Right lobe of liver (tissue), 6 donors: ENCODE measurements at regions not wholly inside any gene's neighbourhood (a gene's known extent, or its start where the extent isn't known, plus 50 kb on each side); places are given as distances from the start of the nearest gene placed in this dataset.

Experiments used
- ATAC-seq, 4 donors: fragments of 200-7000 bp; cut with Tn5 transposase; one replicate each; pipeline ENCODE4 v1.9.1; 2020; ENCODE audit warnings: mild to moderate bottlenecking in 4 of 4, moderate library complexity in 4 of 4
- DNase-seq, 3 donors: peaks; one replicate each; pipeline ENCODE4 v3.0.0-alpha.2; 2020
- H3K27ac ChIP-seq, 3 donors: fragments of 200-600 bp; one replicate each; pipeline ENCODE4 v1.8.0; 2022
- H3K27me3 ChIP-seq, 2 donors: fragments of 200-600 bp; one replicate each; pipeline ENCODE4 v1.8.0; 2022
- H3K36me3 ChIP-seq, 4 donors: fragments of 200-600 bp; sonication (generic) in 1 of 4; one replicate each; pipeline versions ENCODE4 v1.5.1 to v1.8.0; 2017 to 2022; ENCODE audit warnings: control low read depth in 1 of 4
- H3K4me1 ChIP-seq, 4 donors: fragments of 200-600 bp; sonication (generic) in 1 of 4; one replicate each; pipeline versions ENCODE4 v1.5.1 to v1.8.0; 2017 to 2022; ENCODE audit warnings: control low read depth in 1 of 4
- H3K4me3 ChIP-seq, 3 donors: fragments of 200-600 bp; one replicate each; pipeline ENCODE4 v1.8.0; 2022
- H3K9me3 ChIP-seq, 4 donors: fragments of 200-600 bp; sonication (generic) in 1 of 4; one replicate each; pipeline versions ENCODE4 v1.5.1 to v1.8.0; 2017 to 2022; ENCODE audit warnings: control low read depth in 1 of 4
- POLR2A ChIP-seq: fragments of 450-650 bp; IDR thresholded peaks from one replicate; pipeline ENCODE4 v1.6.1; 2017; ENCODE audit warnings: antibody characterized with exemption, mild to moderate bottlenecking
- WGBS: methylation state at CpG from one replicate; pipeline ENCODE4 v1.1.6; 2018; ENCODE audit warnings: low coverage, low lambda C conversion rate; ENCODE audit not compliant: insufficient coverage; ENCODE audit errors: missing lambda C conversion rate; 5-methylcytosine and 5-hydroxymethylcytosine counted together
- intact Hi-C, 2 donors: fragments of 100-400 bp; cut with DNase I; formaldehyde crosslinking; loops; one replicate each; pipeline versions ENCODE4 v1.11.2 to v1.14.1; 2022
- TF ChIP-seq, protein P1 (sequence below), 4 donors: fragments of 200-600 bp in 3 of 4; fragments of 450-650 bp in 1 of 4; IDR thresholded peaks; one replicate each; pipeline versions ENCODE4 v1.5.1 to v1.8.0; 2016 to 2022; ENCODE audit warnings: antibody characterized with exemption in 4 of 4, mild to moderate bottlenecking in 2 of 4
- donor health status: DM: no; HTN: yes; CAD: no.
- donor health status: DM: no; HTN: no; CAD: no.
- donor health status: DM: no; HTN: no; CAD: no.
- donor health status: DM: no; HTN: yes; CAD: no.
- donor health status: DM: no; HTN: yes; CAD: no.

DNA sequence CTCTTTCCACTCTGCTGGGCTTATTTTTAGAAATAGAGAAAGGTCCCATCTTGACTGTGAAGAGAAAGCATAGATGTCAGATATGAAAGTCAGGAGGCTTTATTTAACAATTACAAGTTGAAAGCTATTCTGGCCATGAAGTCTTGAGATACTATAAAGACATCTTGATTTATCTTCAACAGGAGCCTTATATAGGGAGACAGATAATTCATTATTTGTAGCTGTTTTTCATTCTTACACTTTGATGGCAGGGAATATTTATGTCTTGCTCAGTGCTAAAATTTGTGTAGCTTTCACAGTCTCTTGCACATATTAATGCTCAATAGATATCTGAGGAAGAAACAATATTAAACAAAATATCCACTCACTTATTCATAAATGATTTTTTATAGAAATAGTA is 248.8 kb downstream of the C3orf38 start:
- intact Hi-C loops = no loop called here
- no peak for ATAC-seq
- TF ChIP-seq, protein P1, sequence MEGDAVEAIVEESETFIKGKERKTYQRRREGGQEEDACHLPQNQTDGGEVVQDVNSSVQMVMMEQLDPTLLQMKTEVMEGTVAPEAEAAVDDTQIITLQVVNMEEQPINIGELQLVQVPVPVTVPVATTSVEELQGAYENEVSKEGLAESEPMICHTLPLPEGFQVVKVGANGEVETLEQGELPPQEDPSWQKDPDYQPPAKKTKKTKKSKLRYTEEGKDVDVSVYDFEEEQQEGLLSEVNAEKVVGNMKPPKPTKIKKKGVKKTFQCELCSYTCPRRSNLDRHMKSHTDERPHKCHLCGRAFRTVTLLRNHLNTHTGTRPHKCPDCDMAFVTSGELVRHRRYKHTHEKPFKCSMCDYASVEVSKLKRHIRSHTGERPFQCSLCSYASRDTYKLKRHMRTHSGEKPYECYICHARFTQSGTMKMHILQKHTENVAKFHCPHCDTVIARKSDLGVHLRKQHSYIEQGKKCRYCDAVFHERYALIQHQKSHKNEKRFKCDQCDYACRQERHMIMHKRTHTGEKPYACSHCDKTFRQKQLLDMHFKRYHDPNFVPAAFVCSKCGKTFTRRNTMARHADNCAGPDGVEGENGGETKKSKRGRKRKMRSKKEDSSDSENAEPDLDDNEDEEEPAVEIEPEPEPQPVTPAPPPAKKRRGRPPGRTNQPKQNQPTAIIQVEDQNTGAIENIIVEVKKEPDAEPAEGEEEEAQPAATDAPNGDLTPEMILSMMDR (IDR thresholded peaks at IDR 0.05) = no peak

DNA sequence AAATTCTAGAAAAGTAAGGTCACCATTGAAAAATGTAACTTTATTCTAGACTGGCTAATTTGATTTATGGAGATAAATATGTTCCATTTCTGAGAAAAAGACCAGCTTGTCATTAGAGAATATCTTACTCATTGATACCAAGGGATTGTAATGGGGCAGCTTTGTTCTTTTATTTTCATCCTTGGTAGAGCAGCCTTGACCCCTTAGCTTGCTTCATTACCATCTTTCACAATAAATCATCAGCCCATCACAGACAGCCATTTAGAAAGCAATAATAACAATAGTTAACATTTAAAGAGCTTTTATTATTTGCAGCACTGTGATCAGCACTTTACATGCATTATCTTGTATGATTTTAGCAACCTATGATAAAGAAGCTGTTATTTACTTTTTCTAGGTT is 253.6 kb downstream of the C3orf38 start:
- no peak for DNase-seq
- TF ChIP-seq, protein P1 (IDR thresholded peaks at IDR 0.05) = no peak
- no peak for TF ChIP-seq POLR2A
- intact Hi-C loops = no loop called here
- Histone ChIP-seq H3K4me3 (no peak overlapping the region), H3K36me3 (no peaks in the 10 kb centered on the region), H3K27ac (no peak overlapping the region), H3K27me3 (no peaks in the 10 kb centered on the region), H3K4me1 (no peaks in the 10 kb centered on the region), H3K9me3 (no peaks in the 10 kb centered on the region)
- no peak for ATAC-seq

More for the DNA sequence above, 248.8 kb downstream of the C3orf38 start:
- Histone ChIP-seq H3K36me3 (no peaks in the 10 kb centered on the region), H3K27me3 (no peaks in the 10 kb centered on the region), H3K27ac (no peak overlapping the region), H3K4me3 (no peak overlapping the region), H3K9me3 (no peaks in the 10 kb centered on the region), H3K4me1 (no peaks in the 10 kb centered on the region)
- no peak for DNase-seq

DNA sequence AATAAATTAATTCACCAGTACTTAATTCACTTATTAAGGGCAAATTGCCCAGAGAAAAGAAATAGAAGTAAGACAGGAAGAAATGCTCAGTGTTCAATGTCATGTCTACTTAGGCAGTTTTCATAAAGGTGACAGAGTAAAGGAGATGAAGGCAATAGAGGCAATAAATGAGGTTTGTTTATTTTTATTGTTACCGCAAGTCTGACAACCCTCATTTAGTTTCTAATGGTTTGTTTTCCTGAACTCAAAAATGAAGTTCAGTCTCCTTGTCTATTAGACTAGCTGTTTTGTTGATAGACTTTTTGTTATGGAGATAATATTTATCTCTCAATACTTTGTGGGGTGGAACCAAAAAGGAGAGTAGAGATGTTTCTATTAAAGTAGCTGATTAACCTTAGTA is 258.3 kb downstream of the C3orf38 start:
- WGBS = 93% methylated on average over 1 of the region's 1 CpG
- no peaks in the 10 kb centered on the region for H3K36me3 ChIP-seq
- DNase-seq = no peak
- intact Hi-C loops = no loop called here
- no peaks in the 10 kb centered on the region for H3K4me1 ChIP-seq
- H3K9me3 ChIP-seq = no peaks in the 10 kb centered on the region
- no peak overlapping the region for H3K27ac ChIP-seq
- no peak for ATAC-seq
- TF ChIP-seq POLR2A = no peak
- TF ChIP-seq, protein P1 (IDR thresholded peaks at IDR 0.05) = no peak
- H3K4me3 ChIP-seq = no peak overlapping the region
- H3K27me3 ChIP-seq = no peaks in the 10 kb centered on the region

DNA sequence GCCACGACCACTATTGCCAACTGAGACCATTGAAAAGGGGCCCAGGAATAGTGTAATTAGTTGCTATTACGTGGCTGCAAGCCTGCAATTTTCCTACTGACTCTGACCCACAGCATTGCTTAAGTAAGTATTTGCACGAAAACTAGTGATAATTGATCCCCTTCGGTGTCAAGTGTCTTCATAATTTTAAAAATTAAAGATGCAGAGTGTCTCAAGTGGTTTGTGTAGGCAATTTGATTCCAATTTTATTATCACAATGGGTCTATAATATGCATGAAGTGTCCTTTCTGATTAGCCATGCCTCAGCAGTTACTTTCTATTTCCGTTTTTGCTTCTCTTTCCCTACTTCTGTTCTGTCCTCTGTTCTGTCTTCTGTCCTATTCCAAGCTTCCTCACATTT is 259.2 kb downstream of the C3orf38 start:
- H3K4me3 ChIP-seq = no peak overlapping the region
- H3K36me3 ChIP-seq = no peaks in the 10 kb centered on the region
- 32% methylated on average over 5 of the region's 5 CpGs for WGBS
- no peaks in the 10 kb centered on the region for H3K9me3 ChIP-seq
- no peaks in the 10 kb centered on the region for H3K27me3 ChIP-seq
- no peaks in the 10 kb centered on the region for H3K4me1 ChIP-seq
- ATAC-seq (no peak), DNase-seq (no peak)
- TF ChIP-seq, protein P1 (IDR thresholded peaks at IDR 0.05) = no peak
- TF ChIP-seq POLR2A = no peak
- intact Hi-C loops = no loop called here
- no peak overlapping the region for H3K27ac ChIP-seq

DNA sequence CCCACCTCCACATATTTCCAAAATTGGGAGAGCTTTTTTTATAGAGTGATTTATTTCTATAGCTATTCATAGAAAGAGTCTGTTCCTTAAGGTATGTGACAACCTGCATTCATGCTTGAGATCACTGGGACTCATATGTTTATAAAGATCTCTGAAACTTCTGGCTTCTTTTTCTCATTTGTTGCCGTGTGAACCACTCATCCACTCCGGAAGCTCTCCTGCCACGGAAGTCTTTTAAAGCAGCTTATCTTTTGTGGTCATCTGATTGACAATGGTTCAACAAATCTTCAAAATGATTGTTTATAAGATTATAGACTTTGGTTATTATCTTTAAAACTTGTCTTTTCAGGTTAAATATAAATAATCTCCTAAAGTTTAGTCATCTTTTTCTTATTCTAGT is 260.5 kb downstream of the C3orf38 start:
- ATAC-seq (no peak), DNase-seq (no peak)
- H3K4me1 ChIP-seq = no peaks in the 10 kb centered on the region

More for the DNA sequence above, 260.5 kb downstream of the C3orf38 start:
- TF ChIP-seq POLR2A = no peak
- TF ChIP-seq, protein P1 (IDR thresholded peaks at IDR 0.05) = no peak
- Histone ChIP-seq H3K27me3 (no peaks in the 10 kb centered on the region), H3K4me3 (no peak overlapping the region), H3K36me3 (no peaks in the 10 kb centered on the region), H3K27ac (no peak overlapping the region), H3K9me3 (no peaks in the 10 kb centered on the region)
- 54% methylated on average over 3 of the region's 3 CpGs for WGBS
- intact Hi-C loops = no loop called here
